HL-60/S4 treated with phorbol 12-myristate 13-acetate at 8.2 ng/mL for 4 days and 3 days (cell line): ENCODE measurements at regions not wholly inside any gene's neighbourhood (a gene's known extent, or its start where the extent isn't known, plus 50 kb on each side); places are given as distances from the start of the nearest gene placed in this dataset.

Source experiments
- in situ Hi-C: fragments of 300-500 bp; cut with MboI; formaldehyde crosslinking; loops from 2 replicates; pipeline ENCODE4 v1.15.0; 2022; ENCODE audit warnings: low sequenced_read_pairs

- in situ Hi-C loops: no loop called here
Observed at GRCh38 chr2:12074845-12075217, 328.4 kb downstream of the LPIN1 start.

GRCh38 chr2:12075603-12076002 is 329.2 kb downstream of the LPIN1 start:
- in situ Hi-C loops: no loop called here

- in situ Hi-C loops: no loop called here
Observed at GRCh38 chr2:12076810-12077209, 330.4 kb downstream of the LPIN1 start.

- in situ Hi-C loops: no loop called here
Observed at GRCh38 chr2:12080360-12080759, 333.9 kb downstream of the LPIN1 start.

- in situ Hi-C loops: no loop called here
Observed at GRCh38 chr2:12081481-12082210, 335.2 kb downstream of the LPIN1 start.

GRCh38 chr2:12083081-12083581 is 336.7 kb downstream of the LPIN1 start:
- in situ Hi-C loops: no loop called here

- in situ Hi-C loops: no loop called here
Observed at GRCh38 chr2:12083713-12084419, 337.4 kb downstream of the LPIN1 start.

GRCh38 chr2:12087175-12087574 is 340.7 kb downstream of the LPIN1 start:
- in situ Hi-C loops: no loop called here

- in situ Hi-C loops: no loop called here
Observed at GRCh38 chr2:12087671-12088380, 341.4 kb downstream of the LPIN1 start.

GRCh38 chr2:12089001-12089400 is 342.6 kb downstream of the LPIN1 start:
- in situ Hi-C loops: no loop called here

GRCh38 chr2:12089496-12089895 is 343.1 kb downstream of the LPIN1 start:
- in situ Hi-C loops: no loop called here

- in situ Hi-C loops: no loop called here
Observed at GRCh38 chr2:12090072-12090471, 343.6 kb downstream of the LPIN1 start.

- in situ Hi-C loops: no loop called here
Observed at GRCh38 chr2:12090590-12090989, 344.2 kb downstream of the LPIN1 start.

- in situ Hi-C loops: no loop called here
Observed at GRCh38 chr2:12091201-12091806, 344.9 kb downstream of the LPIN1 start.

GRCh38 chr2:12094134-12094533 is 347.7 kb downstream of the LPIN1 start:
- in situ Hi-C loops: no loop called here

GRCh38 chr2:12096051-12096787 is 349.8 kb downstream of the LPIN1 start:
- in situ Hi-C loops: no loop called here

GRCh38 chr2:12096788-12097449 is 350.5 kb downstream of the LPIN1 start:
- in situ Hi-C loops: no loop called here

GRCh38 chr2:12097859-12098258 is 351.4 kb downstream of the LPIN1 start:
- in situ Hi-C loops: no loop called here

GRCh38 chr2:12099374-12099773 is 352.9 kb downstream of the LPIN1 start:
- in situ Hi-C loops: no loop called here

- in situ Hi-C loops: no loop called here
Observed at GRCh38 chr2:12102679-12103078, 356.2 kb downstream of the LPIN1 start.
